ENCODE measurements at regions not wholly inside any gene's neighbourhood (a gene's known extent, or its start where the extent isn't known, plus 50 kb on each side); places are given as distances from the start of the nearest gene placed in this dataset.

- TF ChIP-seq POLR2A (IDR thresholded peaks at IDR 0.05; ENCODE audit: extremely low read depth, insufficient read length) (no peak), CTCF (IDR thresholded peaks at IDR 0.05; ENCODE audit: low read depth, low read length) (no peak), MAX (IDR thresholded peaks at IDR 0.05; ENCODE audit: low read depth, low read length) (no peak), MYC (IDR thresholded peaks at IDR 0.05; ENCODE audit: low read depth, low read length) (no peak)
These were observed 203.0 kb upstream of the EPHA4 start for GRCh38 chr2:221775096-221775495.
